ENCODE measurements at regions not wholly inside any gene's neighbourhood (a gene's known extent, or its start where the extent isn't known, plus 50 kb on each side); places are given as distances from the start of the nearest gene placed in this dataset.

DNA sequence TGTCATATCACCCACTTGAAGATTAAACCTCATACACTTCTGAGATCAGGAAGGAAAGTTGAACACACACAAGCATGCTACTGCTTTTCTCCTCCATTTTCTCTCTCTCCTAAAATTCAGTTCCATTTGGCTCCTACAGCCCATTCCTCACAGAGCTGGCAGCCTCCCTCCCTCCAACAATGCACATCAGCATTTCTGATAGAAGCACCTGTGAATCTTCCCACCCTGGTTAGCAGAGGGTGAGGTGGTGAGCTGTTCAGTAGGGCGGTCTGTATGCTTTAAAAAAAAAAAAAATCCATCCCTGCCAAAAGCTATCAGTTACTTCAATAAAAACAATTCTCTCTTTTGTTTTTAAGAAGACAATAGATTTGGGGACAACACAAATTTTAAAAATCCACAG is 463.2 kb upstream of the KIF2A start:
- no peak overlapping the region for H3K4me2 ChIP-seq (ENCODE audit: low read depth, low read length)

DNA sequence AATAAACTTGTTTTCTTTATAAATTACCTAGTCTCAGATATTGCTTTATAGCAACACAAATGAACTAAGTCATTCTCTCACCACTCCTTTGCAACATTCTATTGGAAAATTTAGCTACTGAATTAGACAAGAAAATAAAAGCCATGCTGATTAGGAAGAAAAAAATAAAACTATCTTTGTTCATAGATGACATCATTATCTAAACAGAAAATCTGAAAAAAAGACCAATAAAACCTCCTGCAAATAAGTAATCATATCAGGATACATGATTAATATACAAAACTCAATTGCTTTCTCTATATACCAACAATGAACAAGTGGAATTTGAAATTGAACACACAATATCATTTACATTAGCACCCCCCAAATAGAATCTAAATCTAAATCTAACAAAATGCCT is 455.3 kb upstream of the KIF2A start:
- DNase-seq = no peak
- H3K36me3 ChIP-seq (replicated peaks; ENCODE audit: insufficient read depth, low read length) = no peaks in the 10 kb centered on the region
- no peak overlapping the region for H3K4me2 ChIP-seq (ENCODE audit: low read depth, low read length)
- H3K9me3 ChIP-seq (replicated peaks; ENCODE audit: insufficient read depth, low read length) = no peaks in the 10 kb centered on the region
- H4K20me1 ChIP-seq (ENCODE audit: insufficient read depth, low read length) = no peaks in the 10 kb centered on the region
- TF ChIP-seq, protein P1, sequence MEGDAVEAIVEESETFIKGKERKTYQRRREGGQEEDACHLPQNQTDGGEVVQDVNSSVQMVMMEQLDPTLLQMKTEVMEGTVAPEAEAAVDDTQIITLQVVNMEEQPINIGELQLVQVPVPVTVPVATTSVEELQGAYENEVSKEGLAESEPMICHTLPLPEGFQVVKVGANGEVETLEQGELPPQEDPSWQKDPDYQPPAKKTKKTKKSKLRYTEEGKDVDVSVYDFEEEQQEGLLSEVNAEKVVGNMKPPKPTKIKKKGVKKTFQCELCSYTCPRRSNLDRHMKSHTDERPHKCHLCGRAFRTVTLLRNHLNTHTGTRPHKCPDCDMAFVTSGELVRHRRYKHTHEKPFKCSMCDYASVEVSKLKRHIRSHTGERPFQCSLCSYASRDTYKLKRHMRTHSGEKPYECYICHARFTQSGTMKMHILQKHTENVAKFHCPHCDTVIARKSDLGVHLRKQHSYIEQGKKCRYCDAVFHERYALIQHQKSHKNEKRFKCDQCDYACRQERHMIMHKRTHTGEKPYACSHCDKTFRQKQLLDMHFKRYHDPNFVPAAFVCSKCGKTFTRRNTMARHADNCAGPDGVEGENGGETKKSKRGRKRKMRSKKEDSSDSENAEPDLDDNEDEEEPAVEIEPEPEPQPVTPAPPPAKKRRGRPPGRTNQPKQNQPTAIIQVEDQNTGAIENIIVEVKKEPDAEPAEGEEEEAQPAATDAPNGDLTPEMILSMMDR (IDR thresholded peaks at IDR 0.05; ENCODE audit: low read length) = no peak
- TF ChIP-seq EZH2phosphoT487 (IDR thresholded peaks at IDR 0.05; ENCODE audit: low read length) = no peak
- no peak for TF ChIP-seq EZH2 (optimal IDR thresholded peaks at IDR 0.05; ENCODE audit: low read depth, low read length)
- H3K27me3 ChIP-seq (replicated peaks; ENCODE audit: insufficient read depth, low read length) = no peaks in the 10 kb centered on the region
- no peaks in the 10 kb centered on the region for H3K79me2 ChIP-seq (ENCODE audit: low read length)
- H3K4me1 ChIP-seq (ENCODE audit: low read length) = no peaks in the 10 kb centered on the region
- no peak overlapping the region for H3K4me3 ChIP-seq (ENCODE audit: low read length)
- H3K9ac ChIP-seq (ENCODE audit: low read length) = no peak overlapping the region
- no peaks in the 10 kb centered on the region for H3K9me2 ChIP-seq (replicated peaks; ENCODE audit: insufficient read depth, low read length)
- H3F3A ChIP-seq (ENCODE audit: insufficient read depth, low read length) = no peaks in the 10 kb centered on the region
- no peak overlapping the region for H3K27ac ChIP-seq (ENCODE audit: low read length)
- H2AFZ ChIP-seq (ENCODE audit: low read length) = no peak overlapping the region

More for the DNA sequence above, 463.2 kb upstream of the KIF2A start:
- Histone ChIP-seq H3K27ac (ENCODE audit: low read length) (no peak overlapping the region), H3F3A (ENCODE audit: insufficient read depth, low read length) (no peaks in the 10 kb centered on the region), H3K4me3 (ENCODE audit: low read length) (no peak overlapping the region), H3K79me2 (ENCODE audit: low read length) (no peaks in the 10 kb centered on the region), H3K36me3 (replicated peaks; ENCODE audit: insufficient read depth, low read length) (no peaks in the 10 kb centered on the region), H3K27me3 (replicated peaks; ENCODE audit: insufficient read depth, low read length) (no peaks in the 10 kb centered on the region), H4K20me1 (ENCODE audit: insufficient read depth, low read length) (no peaks in the 10 kb centered on the region), H3K4me1 (ENCODE audit: low read length) (no peaks in the 10 kb centered on the region), H2AFZ (ENCODE audit: low read length) (no peak overlapping the region), H3K9me2 (replicated peaks; ENCODE audit: insufficient read depth, low read length) (no peaks in the 10 kb centered on the region), H3K9me3 (replicated peaks; ENCODE audit: insufficient read depth, low read length) (no peaks in the 10 kb centered on the region), H3K9ac (ENCODE audit: low read length) (no peak overlapping the region)
- TF ChIP-seq EZH2 (optimal IDR thresholded peaks at IDR 0.05; ENCODE audit: low read depth, low read length) (no peak), EZH2phosphoT487 (IDR thresholded peaks at IDR 0.05; ENCODE audit: low read length) (no peak)
- TF ChIP-seq, protein P1 (IDR thresholded peaks at IDR 0.05; ENCODE audit: low read length) = no peak
- no peak for DNase-seq

DNA sequence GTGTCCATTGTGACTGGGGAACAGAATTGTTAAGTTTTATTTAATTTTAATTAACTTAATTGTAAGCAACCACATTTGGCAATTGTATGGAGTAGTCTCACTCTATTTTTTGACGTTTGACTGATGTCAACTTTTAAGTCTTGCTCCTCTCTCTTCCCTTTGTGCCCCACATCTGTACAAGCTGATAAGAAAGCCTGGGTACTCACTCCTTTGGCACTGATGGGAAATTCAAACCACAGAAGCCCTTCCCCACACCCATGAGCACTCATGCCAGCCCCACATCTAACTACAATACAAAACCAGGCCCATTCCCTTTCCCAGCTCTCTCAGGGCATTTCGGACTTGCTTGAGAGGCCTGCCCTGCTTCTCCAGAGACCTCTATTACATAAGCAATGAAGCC is 451.5 kb upstream of the KIF2A start:
- H3K27me3 ChIP-seq (replicated peaks; ENCODE audit: insufficient read depth, low read length) = no peaks in the 10 kb centered on the region
- no peak overlapping the region for H2AFZ ChIP-seq (ENCODE audit: low read length)
- no peaks in the 10 kb centered on the region for H3K9me2 ChIP-seq (replicated peaks; ENCODE audit: insufficient read depth, low read length)
- no peaks in the 10 kb centered on the region for H3K4me1 ChIP-seq (ENCODE audit: low read length)
- no peak overlapping the region for H3K4me2 ChIP-seq (ENCODE audit: low read depth, low read length)
- no peaks in the 10 kb centered on the region for H3F3A ChIP-seq (ENCODE audit: insufficient read depth, low read length)
- H4K20me1 ChIP-seq (ENCODE audit: insufficient read depth, low read length) = no peaks in the 10 kb centered on the region
- H3K9ac ChIP-seq (ENCODE audit: low read length) = no peak overlapping the region
- no peaks in the 10 kb centered on the region for H3K36me3 ChIP-seq (replicated peaks; ENCODE audit: insufficient read depth, low read length)
- H3K4me3 ChIP-seq (ENCODE audit: low read length) = no peak overlapping the region
- H3K27ac ChIP-seq (ENCODE audit: low read length) = no peak overlapping the region
- no peak for DNase-seq
- no peaks in the 10 kb centered on the region for H3K9me3 ChIP-seq (replicated peaks; ENCODE audit: insufficient read depth, low read length)
- TF ChIP-seq EZH2phosphoT487 (IDR thresholded peaks at IDR 0.05; ENCODE audit: low read length) (no peak), EZH2 (optimal IDR thresholded peaks at IDR 0.05; ENCODE audit: low read depth, low read length) (no peak)
- TF ChIP-seq, protein P1 (IDR thresholded peaks at IDR 0.05; ENCODE audit: low read length) = no peak
- no peaks in the 10 kb centered on the region for H3K79me2 ChIP-seq (ENCODE audit: low read length)
